ENCODE measurements at regions not wholly inside any gene's neighbourhood (a gene's known extent, or its start where the extent isn't known, plus 50 kb on each side); places are given as distances from the start of the nearest gene placed in this dataset.
"Not testable (repeated sequence)": the region's sequence is repeated elsewhere in the genome, so short reads cannot be mapped to it uniquely, and the experiment has no call there.

GRCh38 chr5:40353442-40353841 lies 326.3 kb upstream of the PTGER4 start:
- DNase-seq (ENCODE audit: low read depth in 2 of 2): no peak

DNA sequence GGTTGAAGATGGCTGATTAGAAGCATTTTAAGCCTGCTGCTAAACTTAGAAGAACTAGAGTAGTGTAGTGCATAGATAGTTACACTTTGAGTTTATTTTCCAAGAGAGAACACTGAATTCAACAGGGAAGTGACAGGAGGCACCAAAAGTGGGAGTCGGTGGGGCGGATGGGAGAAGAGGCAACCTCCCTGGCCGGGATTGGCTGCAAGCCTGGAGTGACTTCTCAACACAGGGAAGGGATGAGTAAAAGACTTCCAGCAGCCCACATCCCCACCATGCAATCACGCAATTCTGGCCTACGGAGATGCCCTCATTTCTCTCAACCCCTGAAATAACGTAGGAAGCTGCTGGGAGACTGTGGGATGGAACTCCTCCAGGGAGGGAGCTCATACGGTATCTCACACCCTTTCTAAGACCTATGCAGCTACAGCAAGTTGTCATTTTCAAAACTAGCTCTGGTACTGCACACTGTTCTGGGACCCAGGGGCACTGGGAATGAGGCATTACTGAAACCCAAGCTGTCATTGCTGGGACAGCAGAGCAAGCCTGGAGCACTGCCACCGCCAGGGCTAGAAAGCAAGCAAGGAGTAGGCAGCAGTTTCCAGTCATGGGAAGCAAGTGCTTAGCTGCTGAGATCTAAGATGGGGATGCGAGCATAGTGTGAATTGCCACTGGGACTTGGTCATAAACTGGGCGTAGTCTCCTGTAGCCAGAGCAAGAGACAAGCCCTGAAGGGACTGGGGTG lies 331.6 kb upstream of the PTGER4 start:
- no peak for DNase-seq (ENCODE audit: low read depth in 2 of 2)

GRCh38 chr5:40346901-40347300 lies 332.8 kb upstream of the PTGER4 start:
- no peak for DNase-seq (ENCODE audit: low read depth in 2 of 2)

- not testable (repeated sequence) for DNase-seq (ENCODE audit: low read depth in 2 of 2)
Measured at GRCh38 chr5:40338434-40338833, 341.3 kb upstream of the PTGER4 start.

DNA sequence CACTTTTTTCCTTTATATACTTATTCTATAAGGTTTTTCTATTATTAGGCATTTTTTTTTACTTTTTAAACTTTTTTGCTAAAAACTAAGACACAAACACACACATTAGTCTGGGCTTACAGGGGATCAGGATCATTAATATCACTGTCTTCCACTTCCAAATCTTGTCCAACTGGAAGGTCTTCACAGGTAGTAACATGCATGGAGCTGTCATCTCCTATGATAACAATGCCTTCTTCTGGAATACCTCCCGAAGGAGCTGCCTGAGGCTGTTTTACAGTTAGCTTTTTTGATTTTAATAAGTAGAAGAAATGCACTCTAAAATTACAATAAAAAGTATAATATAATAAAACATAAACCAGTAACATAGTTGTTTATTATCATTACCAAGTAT lies 345.5 kb upstream of the PTGER4 start:
- DNase-seq (ENCODE audit: low read depth in 2 of 2): no peak

DNA sequence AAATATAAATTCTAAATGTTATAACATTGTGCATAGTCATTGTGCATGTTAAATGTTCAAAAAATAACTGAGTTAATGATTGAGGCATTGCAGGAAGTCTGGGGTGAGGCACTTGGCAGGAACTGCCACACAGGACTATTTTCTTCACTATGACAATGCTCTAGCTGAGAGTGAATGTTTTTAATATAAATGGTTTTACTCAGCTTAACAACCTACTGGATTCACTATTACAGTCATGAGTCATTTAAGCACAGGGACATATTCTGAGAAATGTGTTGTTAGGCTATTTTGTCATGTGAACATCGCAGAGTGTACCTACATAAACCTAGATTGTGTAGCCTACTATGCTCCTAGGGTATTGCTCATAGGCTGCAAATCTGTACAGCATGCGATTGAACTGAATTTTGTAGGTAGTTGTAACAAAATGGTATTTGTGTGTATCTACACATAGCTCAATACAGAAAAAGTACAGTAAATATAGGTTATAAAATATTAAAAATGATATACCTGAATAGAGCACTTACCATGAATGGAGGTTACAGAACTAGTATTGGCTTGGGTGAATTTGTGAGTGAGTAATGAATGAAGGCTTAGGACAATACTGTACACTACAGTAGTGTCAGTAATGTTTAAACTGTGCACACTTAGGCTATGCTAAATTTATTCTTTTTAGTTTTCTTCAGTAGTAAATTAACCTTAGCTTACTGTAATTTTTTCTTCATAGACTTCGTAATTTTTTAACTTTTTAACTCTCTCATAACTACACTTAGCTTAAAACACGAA lies 346.1 kb upstream of the PTGER4 start:
- DNase-seq (ENCODE audit: low read depth in 2 of 2): no peak

DNA sequence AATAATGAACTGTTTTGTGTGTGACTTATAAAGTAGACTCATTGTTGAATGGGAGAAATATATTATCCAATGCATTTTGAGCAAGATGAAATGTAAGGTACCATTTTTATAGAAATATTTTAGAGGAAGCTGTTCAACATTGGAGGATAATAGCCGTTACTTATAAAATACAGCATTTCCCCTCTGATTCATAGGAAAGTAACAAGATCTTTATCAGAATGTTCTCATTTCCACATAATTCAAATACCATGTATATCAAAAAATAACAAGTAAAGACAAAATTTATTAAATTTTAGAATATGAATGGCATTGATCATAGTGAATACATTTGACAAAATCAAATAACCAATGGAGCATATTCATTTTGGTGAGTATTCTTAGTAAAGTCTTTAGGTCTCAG lies 346.7 kb upstream of the PTGER4 start:
- no peak for DNase-seq (ENCODE audit: low read depth in 2 of 2)

- no peak for DNase-seq (ENCODE audit: low read depth in 2 of 2)
Measured at GRCh38 chr5:40331616-40332015, 348.1 kb upstream of the PTGER4 start.

DNA sequence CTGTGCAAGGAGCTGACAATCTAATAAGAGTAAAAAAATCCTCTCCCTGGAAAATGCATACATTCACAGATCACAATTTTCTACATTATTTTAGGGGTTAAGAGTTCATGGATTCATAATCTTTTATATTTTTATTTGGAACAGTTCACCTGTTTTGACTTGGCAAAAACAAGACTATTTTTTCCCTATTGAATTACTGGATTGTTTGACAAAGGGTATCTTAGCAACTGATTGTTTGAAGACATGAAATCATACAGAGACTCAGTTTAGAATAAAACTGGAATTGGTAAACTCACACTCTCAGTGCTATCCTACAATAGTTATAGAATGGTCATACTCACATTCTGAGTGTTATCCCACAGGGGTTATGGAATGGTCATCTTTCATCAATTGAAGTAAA lies 358.2 kb upstream of the PTGER4 start:
- DNase-seq (ENCODE audit: low read depth in 2 of 2): no peak

GRCh38 chr5:40318395-40318794 lies 361.3 kb upstream of the PTGER4 start:
- DNase-seq (ENCODE audit: low read depth in 2 of 2): no peak

GRCh38 chr5:40317023-40317422 lies 362.7 kb upstream of the PTGER4 start:
- DNase-seq (ENCODE audit: low read depth in 2 of 2): no peak

- no peak for DNase-seq (ENCODE audit: low read depth in 2 of 2)
Measured at GRCh38 chr5:40315126-40315525, 364.6 kb upstream of the PTGER4 start.

DNA sequence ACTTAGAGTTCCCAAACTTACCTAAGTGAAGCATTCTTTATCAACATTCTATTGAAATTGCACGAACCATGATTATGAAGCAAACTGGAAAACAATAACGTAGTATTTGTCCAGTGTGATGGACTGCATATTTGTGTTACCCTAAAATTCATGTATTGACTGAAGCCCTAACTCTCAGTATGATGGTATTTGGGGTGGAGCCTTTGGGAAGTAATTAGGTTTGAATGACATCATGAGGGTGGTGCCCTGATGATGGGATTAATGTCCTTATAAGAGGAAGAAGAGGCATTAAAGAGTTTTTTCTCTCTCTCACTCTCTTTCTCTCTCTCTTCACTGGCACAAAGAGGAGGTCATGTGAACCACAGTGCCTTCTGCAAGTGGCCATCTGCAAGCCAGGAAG lies 365.4 kb upstream of the PTGER4 start:
- no peak for DNase-seq (ENCODE audit: low read depth in 2 of 2)

GRCh38 chr5:40312205-40312604 lies 367.5 kb upstream of the PTGER4 start:
- no peak for DNase-seq (ENCODE audit: low read depth in 2 of 2)

DNA sequence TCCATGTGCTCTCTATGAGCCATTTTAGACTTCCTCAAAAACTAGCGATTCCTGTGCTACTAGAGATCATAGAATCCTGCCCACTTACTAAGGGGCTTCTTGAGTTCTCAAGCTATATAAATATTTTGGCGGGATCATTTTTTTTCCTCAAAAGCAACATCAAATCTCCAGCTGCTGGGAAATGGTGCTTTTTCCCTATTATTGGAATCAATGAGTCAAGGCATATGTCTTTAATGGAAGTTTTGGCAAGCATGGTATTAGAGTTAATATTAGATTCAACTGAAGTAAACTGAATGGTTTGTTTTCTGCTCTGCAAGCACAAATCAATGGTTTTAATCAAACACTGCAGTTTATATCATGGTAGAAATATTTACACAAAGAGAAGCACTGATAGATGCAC lies 369.9 kb upstream of the PTGER4 start:
- no peak for DNase-seq (ENCODE audit: low read depth in 2 of 2)

- no peak for DNase-seq (ENCODE audit: low read depth in 2 of 2)
Measured at GRCh38 chr5:40308867-40309266, 370.8 kb upstream of the PTGER4 start.

DNA sequence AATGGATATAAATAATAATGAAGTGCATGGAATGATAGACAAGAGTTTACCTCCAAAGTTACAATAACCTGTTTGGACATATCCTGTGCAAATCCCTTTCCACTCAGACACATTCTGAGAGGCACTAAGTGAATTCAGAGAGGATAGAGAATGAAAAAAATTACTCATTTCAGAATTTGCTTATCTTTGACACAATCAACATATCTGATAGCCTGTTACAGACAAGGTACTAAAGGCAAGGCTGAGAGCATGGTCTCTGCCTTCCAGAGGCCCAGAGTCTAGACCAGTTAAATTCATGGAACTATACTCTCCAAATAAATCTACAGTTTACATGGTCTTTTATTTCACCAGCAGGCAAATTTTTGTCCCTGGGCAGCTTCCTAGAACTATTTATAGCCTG lies 371.8 kb upstream of the PTGER4 start:
- DNase-seq (ENCODE audit: low read depth in 2 of 2): no peak

DNA sequence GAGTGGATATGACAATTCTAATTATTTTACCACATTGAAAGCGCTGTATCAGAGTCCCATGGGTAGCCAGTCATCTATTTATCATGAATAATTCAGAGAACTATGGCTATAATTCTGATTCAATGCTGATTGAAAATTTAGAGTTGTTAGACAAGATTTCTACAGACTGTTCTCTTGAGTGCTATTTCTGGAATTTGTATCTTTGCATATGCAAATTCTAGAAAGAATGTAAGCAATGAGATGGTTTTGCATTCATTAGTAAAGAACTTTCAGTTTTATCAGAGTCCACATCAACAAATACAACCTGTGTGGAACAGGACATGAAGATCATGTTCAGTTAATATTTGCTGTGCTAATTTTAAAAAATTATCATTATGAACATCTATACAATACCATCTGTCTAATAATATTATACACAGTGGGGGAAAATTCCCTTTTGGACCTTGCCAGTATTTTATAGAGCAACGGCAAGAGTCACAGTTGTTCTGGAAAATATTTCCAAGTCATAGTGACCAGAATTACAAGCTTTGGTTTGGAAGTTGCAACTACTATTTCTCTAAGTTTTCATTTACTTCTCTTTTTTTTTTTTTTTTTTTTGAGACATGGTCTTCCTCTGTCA lies 372.7 kb upstream of the PTGER4 start:
- no peak for DNase-seq (ENCODE audit: low read depth in 2 of 2)

- no peak for DNase-seq (ENCODE audit: low read depth in 2 of 2)
Measured at GRCh38 chr5:40292006-40292405, 387.7 kb upstream of the PTGER4 start.

DNA sequence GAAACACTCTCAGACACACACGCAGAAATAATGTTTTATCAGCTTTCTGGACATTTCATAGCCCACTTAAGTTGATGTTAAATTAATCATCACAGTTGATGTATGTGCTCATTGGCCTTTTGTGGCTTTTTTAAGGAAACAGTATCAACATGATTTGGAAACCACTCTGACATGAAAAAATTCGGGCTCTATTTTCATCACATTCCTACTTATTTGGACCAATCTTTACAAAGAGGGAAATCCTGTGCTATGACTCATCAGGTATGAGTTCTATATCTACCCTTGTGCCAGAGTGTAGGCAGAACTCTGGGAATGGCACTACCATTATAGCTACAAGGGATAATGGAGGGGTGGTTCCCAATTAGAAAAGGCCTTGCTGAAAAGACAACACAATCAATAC lies 388.4 kb upstream of the PTGER4 start:
- no peak for DNase-seq (ENCODE audit: low read depth in 2 of 2)

DNA sequence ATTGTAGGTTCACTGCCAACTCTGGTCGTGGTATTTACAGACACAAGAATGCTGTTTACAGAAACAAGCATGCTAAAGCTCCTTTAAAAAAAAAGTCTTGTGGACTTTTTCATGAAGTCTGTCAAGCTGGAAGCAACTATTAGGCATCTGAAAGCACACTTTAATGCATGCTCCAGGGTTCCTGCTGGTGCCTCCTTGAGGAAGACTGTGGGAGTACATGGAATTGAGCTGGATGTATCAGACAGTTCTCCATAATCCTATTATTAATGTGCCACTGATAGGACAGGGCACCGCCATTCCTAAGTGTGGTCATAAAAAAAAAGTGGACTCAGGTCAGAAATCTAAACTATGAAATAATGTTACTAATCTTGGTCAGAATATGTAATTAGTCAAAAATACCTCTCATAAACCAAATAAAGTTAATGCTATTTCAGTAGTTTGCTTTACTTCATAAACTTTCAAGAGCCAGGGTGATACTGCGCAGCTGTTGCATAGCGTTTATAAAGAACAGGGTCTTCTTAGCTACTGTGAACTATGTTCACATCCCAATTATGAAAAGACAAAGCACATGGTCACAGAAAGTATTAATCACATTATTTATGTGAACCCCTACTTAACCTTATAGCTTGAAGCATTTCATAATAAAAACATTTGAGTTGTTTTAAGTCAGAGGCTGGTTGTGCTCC lies 390.8 kb upstream of the PTGER4 start:
- DNase-seq (ENCODE audit: low read depth in 2 of 2): no peak

DNA sequence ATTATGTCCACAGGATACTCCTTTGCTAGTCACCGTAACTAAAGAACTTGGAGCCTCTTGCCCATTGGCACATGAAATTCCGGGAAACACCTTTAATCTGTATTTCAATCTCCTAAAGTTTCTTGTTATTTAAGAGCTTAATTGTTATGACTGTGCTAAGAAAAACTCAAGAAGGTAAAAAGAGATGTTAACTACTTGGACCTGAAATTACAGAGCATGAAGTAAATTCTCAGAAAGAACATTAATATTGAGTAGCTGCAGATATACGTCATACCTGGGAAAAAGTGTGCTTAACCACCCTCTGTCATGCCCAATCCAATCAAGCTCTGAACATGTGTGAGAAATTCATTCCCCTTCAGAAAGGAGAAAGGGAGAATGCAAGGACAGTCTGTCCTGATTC lies 394.9 kb upstream of the PTGER4 start:
- no peak for DNase-seq (ENCODE audit: low read depth in 2 of 2)

Measured in stimulated activated CD8-positive, alpha-beta memory T cell treated with anti-CD3 and anti-CD28 coated beads, Interleukin-7, amount 100 ng/mL, for 1 hour (primary cell).